ENCODE measurements at regions not wholly inside any gene's neighbourhood (a gene's known extent, or its start where the extent isn't known, plus 50 kb on each side); places are given as distances from the start of the nearest gene placed in this dataset.

GRCh38 chr2:139819273-139819796 lies 1039.1 kb upstream of the NXPH2 start:
- Histone ChIP-seq H3K4me1 (ENCODE audit: control insufficient read depth, insufficient read depth, low read length) (no peaks in the 10 kb centered on the region), H3K27ac (ENCODE audit: extremely low read depth, low read depth, low read length) (no peak overlapping the region), H3K36me3 (ENCODE audit: control insufficient read depth in 2 of 2, insufficient read depth in 1 of 2, low read length in 2 of 2) (no peaks in the 10 kb centered on the region), H3K4me3 (ENCODE audit: low read depth, low read length) (no peak overlapping the region), H3K9me3 (ENCODE audit: control insufficient read depth, insufficient read depth, low read depth, low read length) (no peaks in the 10 kb centered on the region)
- POLR2A ChIA-PET: no interaction called here
- CTCF ChIA-PET: interaction anchor here (0.6 kb wide), 1 partner anchor 899 kb away, joined by 3 read pairs; no protein-coding TSS in a partner anchor
- TF ChIP-seq ZNF660 (tag by site-specific recombination; IDR thresholded peaks at IDR 0.05) (no peak), YY1 (tag by site-specific recombination; IDR thresholded peaks at IDR 0.05) (no peak), ZNF324 (tag by site-specific recombination; IDR thresholded peaks at IDR 0.05) (no peak), ZNF510 (tag by site-specific recombination; IDR thresholded peaks at IDR 0.05; ENCODE audit: insufficient replicate concordance) (no peak), ZNF292 (tag by site-specific recombination; IDR thresholded peaks at IDR 0.05; ENCODE audit: borderline replicate concordance, low read depth) (no peak), GLI4 (tag by site-specific recombination; IDR thresholded peaks at IDR 0.05) (no peak), ZFP69B (tag by site-specific recombination; IDR thresholded peaks at IDR 0.05) (no peak), ZNF16 (tag by site-specific recombination; IDR thresholded peaks at IDR 0.05; ENCODE audit: low read depth) (no peak), ZNF350 (tag by site-specific recombination; IDR thresholded peaks at IDR 0.05) (no peak), ZNF335 (tag by site-specific recombination; conservative IDR thresholded peaks at IDR 0.05) (no peak), ZNF658 (tag by site-specific recombination; IDR thresholded peaks at IDR 0.05) (no peak)
- TF ChIP-seq, protein P1, sequence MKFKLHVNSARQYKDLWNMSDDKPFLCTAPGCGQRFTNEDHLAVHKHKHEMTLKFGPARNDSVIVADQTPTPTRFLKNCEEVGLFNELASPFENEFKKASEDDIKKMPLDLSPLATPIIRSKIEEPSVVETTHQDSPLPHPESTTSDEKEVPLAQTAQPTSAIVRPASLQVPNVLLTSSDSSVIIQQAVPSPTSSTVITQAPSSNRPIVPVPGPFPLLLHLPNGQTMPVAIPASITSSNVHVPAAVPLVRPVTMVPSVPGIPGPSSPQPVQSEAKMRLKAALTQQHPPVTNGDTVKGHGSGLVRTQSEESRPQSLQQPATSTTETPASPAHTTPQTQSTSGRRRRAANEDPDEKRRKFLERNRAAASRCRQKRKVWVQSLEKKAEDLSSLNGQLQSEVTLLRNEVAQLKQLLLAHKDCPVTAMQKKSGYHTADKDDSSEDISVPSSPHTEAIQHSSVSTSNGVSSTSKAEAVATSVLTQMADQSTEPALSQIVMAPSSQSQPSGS (tag by site-specific recombination; IDR thresholded peaks at IDR 0.05; ENCODE audit: low read depth): no peak
- TF ChIP-seq, protein P2, sequence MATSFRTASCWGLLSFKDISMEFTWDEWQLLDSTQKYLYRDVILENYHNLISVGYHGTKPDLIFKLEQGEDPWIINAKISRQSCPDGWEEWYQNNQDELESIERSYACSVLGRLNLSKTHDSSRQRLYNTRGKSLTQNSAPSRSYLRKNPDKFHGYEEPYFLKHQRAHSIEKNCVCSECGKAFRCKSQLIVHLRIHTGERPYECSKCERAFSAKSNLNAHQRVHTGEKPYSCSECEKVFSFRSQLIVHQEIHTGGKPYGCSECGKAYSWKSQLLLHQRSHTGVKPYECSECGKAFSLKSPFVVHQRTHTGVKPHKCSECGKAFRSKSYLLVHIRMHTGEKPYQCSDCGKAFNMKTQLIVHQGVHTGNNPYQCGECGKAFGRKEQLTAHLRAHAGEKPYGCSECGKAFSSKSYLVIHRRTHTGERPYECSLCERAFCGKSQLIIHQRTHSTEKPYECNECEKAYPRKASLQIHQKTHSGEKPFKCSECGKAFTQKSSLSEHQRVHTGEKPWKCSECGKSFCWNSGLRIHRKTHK (tag by site-specific recombination; IDR thresholded peaks at IDR 0.05): no peak
- TF ChIP-seq, protein P3, sequence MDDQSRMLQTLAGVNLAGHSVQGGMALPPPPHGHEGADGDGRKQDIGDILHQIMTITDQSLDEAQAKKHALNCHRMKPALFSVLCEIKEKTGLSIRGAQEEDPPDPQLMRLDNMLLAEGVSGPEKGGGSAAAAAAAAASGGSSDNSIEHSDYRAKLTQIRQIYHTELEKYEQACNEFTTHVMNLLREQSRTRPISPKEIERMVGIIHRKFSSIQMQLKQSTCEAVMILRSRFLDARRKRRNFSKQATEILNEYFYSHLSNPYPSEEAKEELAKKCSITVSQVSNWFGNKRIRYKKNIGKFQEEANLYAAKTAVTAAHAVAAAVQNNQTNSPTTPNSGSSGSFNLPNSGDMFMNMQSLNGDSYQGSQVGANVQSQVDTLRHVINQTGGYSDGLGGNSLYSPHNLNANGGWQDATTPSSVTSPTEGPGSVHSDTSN (CRISPR knock-in tag; IDR thresholded peaks at IDR 0.05): no peak
- TF ChIP-seq, protein P4, sequence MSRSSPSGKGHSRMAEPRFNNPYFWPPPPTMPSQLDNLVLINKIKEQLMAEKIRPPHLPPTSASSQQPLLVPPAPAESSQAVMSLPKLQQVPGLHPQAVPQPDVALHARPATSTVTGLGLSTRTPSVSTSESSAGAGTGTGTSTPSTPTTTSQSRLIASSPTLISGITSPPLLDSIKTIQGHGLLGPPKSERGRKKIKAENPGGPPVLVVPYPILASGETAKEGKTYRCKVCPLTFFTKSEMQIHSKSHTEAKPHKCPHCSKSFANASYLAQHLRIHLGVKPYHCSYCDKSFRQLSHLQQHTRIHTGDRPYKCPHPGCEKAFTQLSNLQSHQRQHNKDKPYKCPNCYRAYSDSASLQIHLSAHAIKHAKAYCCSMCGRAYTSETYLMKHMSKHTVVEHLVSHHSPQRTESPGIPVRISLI (tag by site-specific recombination; IDR thresholded peaks at IDR 0.05): no peak
- TF ChIP-seq, protein P5, sequence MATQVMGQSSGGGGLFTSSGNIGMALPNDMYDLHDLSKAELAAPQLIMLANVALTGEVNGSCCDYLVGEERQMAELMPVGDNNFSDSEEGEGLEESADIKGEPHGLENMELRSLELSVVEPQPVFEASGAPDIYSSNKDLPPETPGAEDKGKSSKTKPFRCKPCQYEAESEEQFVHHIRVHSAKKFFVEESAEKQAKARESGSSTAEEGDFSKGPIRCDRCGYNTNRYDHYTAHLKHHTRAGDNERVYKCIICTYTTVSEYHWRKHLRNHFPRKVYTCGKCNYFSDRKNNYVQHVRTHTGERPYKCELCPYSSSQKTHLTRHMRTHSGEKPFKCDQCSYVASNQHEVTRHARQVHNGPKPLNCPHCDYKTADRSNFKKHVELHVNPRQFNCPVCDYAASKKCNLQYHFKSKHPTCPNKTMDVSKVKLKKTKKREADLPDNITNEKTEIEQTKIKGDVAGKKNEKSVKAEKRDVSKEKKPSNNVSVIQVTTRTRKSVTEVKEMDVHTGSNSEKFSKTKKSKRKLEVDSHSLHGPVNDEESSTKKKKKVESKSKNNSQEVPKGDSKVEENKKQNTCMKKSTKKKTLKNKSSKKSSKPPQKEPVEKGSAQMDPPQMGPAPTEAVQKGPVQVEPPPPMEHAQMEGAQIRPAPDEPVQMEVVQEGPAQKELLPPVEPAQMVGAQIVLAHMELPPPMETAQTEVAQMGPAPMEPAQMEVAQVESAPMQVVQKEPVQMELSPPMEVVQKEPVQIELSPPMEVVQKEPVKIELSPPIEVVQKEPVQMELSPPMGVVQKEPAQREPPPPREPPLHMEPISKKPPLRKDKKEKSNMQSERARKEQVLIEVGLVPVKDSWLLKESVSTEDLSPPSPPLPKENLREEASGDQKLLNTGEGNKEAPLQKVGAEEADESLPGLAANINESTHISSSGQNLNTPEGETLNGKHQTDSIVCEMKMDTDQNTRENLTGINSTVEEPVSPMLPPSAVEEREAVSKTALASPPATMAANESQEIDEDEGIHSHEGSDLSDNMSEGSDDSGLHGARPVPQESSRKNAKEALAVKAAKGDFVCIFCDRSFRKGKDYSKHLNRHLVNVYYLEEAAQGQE (tag by site-specific recombination; IDR thresholded peaks at IDR 0.05): no peak
- TF ChIP-seq, protein P6, sequence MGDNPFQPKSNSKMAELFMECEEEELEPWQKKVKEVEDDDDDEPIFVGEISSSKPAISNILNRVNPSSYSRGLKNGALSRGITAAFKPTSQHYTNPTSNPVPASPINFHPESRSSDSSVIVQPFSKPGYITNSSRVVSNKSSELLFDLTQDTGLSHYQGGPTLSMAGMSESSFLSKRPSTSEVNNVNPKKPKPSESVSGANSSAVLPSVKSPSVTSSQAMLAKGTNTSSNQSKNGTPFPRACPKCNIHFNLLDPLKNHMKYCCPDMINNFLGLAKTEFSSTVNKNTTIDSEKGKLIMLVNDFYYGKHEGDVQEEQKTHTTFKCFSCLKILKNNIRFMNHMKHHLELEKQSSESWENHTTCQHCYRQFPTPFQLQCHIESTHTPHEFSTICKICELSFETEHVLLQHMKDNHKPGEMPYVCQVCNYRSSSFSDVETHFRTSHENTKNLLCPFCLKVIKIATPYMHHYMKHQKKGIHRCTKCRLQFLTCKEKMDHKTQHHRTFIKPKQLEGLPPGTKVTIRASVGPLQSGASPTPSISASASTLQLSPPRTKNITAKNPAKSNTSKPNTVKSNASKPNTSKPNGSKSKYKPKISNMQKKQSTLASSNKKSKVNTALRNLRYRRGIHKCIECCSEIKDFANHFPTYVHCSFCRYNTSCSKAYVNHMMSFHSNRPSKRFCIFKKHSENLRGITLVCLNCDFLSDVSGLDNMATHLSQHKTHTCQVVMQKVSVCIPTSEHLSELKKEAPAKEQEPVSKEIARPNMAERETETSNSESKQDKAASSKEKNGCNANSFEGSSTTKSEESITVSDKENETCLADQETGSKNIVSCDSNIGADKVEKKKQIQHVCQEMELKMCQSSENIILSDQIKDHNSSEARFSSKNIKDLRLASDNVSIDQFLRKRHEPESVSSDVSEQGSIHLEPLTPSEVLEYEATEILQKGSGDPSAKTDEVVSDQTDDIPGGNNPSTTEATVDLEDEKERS (tag by site-specific recombination; IDR thresholded peaks at IDR 0.05): no peak
- TF ChIP-seq, protein P7, sequence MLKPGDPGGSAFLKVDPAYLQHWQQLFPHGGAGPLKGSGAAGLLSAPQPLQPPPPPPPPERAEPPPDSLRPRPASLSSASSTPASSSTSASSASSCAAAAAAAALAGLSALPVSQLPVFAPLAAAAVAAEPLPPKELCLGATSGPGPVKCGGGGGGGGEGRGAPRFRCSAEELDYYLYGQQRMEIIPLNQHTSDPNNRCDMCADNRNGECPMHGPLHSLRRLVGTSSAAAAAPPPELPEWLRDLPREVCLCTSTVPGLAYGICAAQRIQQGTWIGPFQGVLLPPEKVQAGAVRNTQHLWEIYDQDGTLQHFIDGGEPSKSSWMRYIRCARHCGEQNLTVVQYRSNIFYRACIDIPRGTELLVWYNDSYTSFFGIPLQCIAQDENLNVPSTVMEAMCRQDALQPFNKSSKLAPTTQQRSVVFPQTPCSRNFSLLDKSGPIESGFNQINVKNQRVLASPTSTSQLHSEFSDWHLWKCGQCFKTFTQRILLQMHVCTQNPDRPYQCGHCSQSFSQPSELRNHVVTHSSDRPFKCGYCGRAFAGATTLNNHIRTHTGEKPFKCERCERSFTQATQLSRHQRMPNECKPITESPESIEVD (tag by site-specific recombination; IDR thresholded peaks at IDR 0.05): no peak
